HCT116 (cell line): ENCODE measurements at regions not wholly inside any gene's neighbourhood (a gene's known extent, or its start where the extent isn't known, plus 50 kb on each side); places are given as distances from the start of the nearest gene placed in this dataset.

ENCODE experiments used
- ATAC-seq: fragments of 200-7000 bp; cut with Tn5 transposase; 2 replicates; pipeline ENCODE4 v1.9.1; 2020; ENCODE audit warnings: mild to moderate bottlenecking, moderate library complexity
- BruUV-seq: library from RNA; stranded (reverse); fragments of 400-500 nt; replicated peaks from 2 replicates; lab custom pipeline; 2021; lab: Mats Ljungman, UMichigan
- CTCF ChIA-PET: fragments of 300-600 bp; sonication (Branson Sonifier 250); formaldehyde crosslinking; loops from one replicate; lab custom pipeline; 2021; ENCODE audit warnings: antibody characterized with exemption; lab: Charles Lee
- POLR2A ChIA-PET: fragments of 300-600, 350-600 bp; sonication (Branson Sonifier 250); formaldehyde crosslinking; loops from one replicate; lab custom pipeline; 2021; ENCODE audit warnings: antibody characterized with exemption; lab: Charles Lee
- RAD21 ChIA-PET, 2 experiments: fragments of 300-600 bp; sonication (Branson Sonifier 250); formaldehyde crosslinking; loops; one replicate each; lab custom pipeline; 2023; ENCODE audit warnings: low total read pairs in 2 of 2; ENCODE audit not compliant: uncharacterized antibody in 2 of 2, unreplicated experiment in 2 of 2, low non-redundant PET in 1 of 2; lab: Charles Lee
- DNase-seq: peaks from one replicate; pipeline ENCODE4 v3.0.0-alpha.2; 2010; ENCODE audit warnings: low read depth, low spot score
- H2AFZ ChIP-seq: fragments of 200-600 bp; shearing (Covaris generic), sonication (generic); 2 replicates; pipeline ENCODE4 v1.6.1; 2017; ENCODE audit warnings: low read depth, mixed run types, mixed read lengths, antibody characterized with exemption, low read length; ENCODE audit not compliant: poor library complexity, severe bottlenecking
- H3K27ac ChIP-seq: 2 replicates; pipeline ENCODE4 v1.5.1; 2012; ENCODE audit warnings: low read depth, low read length
- H3K27me3 ChIP-seq: fragments of 200-600 bp; sonication (generic); 2 replicates; pipeline ENCODE4 v1.6.1; 2016; ENCODE audit warnings: mixed run types, low read length, mixed read lengths; ENCODE audit not compliant: insufficient read depth
- H3K36me3 ChIP-seq, 2 experiments: fragments of 200-500 bp in 1 of 2; fragments of 200-600 bp in 1 of 2; sonication (Bioruptor generic) in 1 of 2; sonication (generic) in 1 of 2; 2 replicates each; pipeline versions ENCODE4 v1.5.1 to v1.6.1; 2014 to 2016; ENCODE audit warnings: low read length in 2 of 2, inconsistent platforms in 1 of 2, mixed read lengths in 1 of 2, mixed run types in 1 of 2; ENCODE audit not compliant: insufficient read depth in 2 of 2, control insufficient read depth in 1 of 2
- H3K4me1 ChIP-seq, 2 experiments: fragments of 200-600 bp in 1 of 2; sonication (generic) in 1 of 2; 2 replicates each; pipeline versions ENCODE4 v1.5.1 to v1.6.1; 2012 to 2017; ENCODE audit warnings: low read length in 2 of 2, inconsistent platforms in 1 of 2, mild to moderate bottlenecking in 1 of 2, mixed read lengths in 1 of 2, mixed run types in 1 of 2, moderate library complexity in 1 of 2; ENCODE audit not compliant: insufficient read depth in 2 of 2, control insufficient read depth in 1 of 2
- H3K4me2 ChIP-seq: fragments of 200-600 bp; sonication (generic); 2 replicates; pipeline ENCODE4 v1.6.1; 2017; ENCODE audit warnings: mixed run types, low read length, mixed read lengths
- H3K4me3 ChIP-seq, 2 experiments: fragments of 200-600 bp in 1 of 2; sonication (generic) in 1 of 2; replicated peaks in 1 of 2; 2 replicates each; pipeline ENCODE4 v1.5.1; 2011 to 2016; ENCODE audit warnings: low read length in 2 of 2, control low read depth in 1 of 2, low read depth in 1 of 2, mild to moderate bottlenecking in 1 of 2, mixed read lengths in 1 of 2, mixed run types in 1 of 2
- H3K79me2 ChIP-seq: fragments of 200-600 bp; sonication (generic); 2 replicates; pipeline ENCODE4 v1.6.1; 2017; ENCODE audit warnings: mild to moderate bottlenecking, mixed run types, low read length, moderate library complexity, mixed read lengths; ENCODE audit not compliant: insufficient read depth
- H3K9ac ChIP-seq: fragments of 200-600 bp; sonication (generic); 2 replicates; pipeline ENCODE4 v1.6.1; 2016; ENCODE audit warnings: low read length, mixed read lengths
- H3K9me2 ChIP-seq: fragments of 200-600 bp; sonication (generic), shearing (Covaris generic); 2 replicates; pipeline ENCODE4 v1.6.1; 2017; ENCODE audit warnings: mixed run types, mild to moderate bottlenecking, moderate library complexity; ENCODE audit not compliant: insufficient read depth
- H3K9me3 ChIP-seq, 2 experiments: fragments of 200-500 bp in 1 of 2; fragments of 200-600 bp in 1 of 2; sonication (Bioruptor generic) in 1 of 2; sonication (generic) in 1 of 2; 2 replicates each; pipeline ENCODE4 v1.6.1; 2014 to 2017; ENCODE audit warnings: low read length in 2 of 2, mixed read lengths in 2 of 2, inconsistent platforms in 1 of 2, low read depth in 1 of 2, mild to moderate bottlenecking in 1 of 2, mixed run types in 1 of 2, moderate library complexity in 1 of 2; ENCODE audit not compliant: control insufficient read depth in 1 of 2, insufficient read depth in 1 of 2
- H4K20me1 ChIP-seq: fragments of 200-600 bp; sonication (generic), shearing (Covaris generic); 2 replicates; pipeline ENCODE4 v1.6.1; 2017; ENCODE audit warnings: mixed run types, mild to moderate bottlenecking, moderate library complexity; ENCODE audit not compliant: insufficient read depth
- CEBPB ChIP-seq: IDR thresholded peaks from 2 replicates; pipeline ENCODE4 v1.6.1; 2012; ENCODE audit warnings: low read depth
- EGR1 ChIP-seq: IDR thresholded peaks from 2 replicates; pipeline ENCODE4 v1.6.1; 2012; ENCODE audit warnings: low read depth
- ELF1 ChIP-seq: IDR thresholded peaks from 2 replicates; pipeline ENCODE4 v1.6.1; 2012; ENCODE audit warnings: low read depth, borderline replicate concordance
- EZH2phosphoT487 ChIP-seq: fragments of 200-600 bp; IDR thresholded peaks from 2 replicates; pipeline ENCODE4 v1.6.1; 2018; ENCODE audit warnings: antibody characterized with exemption, borderline replicate concordance
- FOSL1 ChIP-seq: IDR thresholded peaks from 2 replicates; pipeline ENCODE4 v1.6.1; 2012; ENCODE audit warnings: low read depth
- POLR2A ChIP-seq: IDR thresholded peaks from 2 replicates; pipeline ENCODE4 v1.7.0; 2011; ENCODE audit warnings: borderline replicate concordance; ENCODE audit not compliant: insufficient read depth, insufficient read length; ENCODE audit errors: extremely low read depth
- RAD21 ChIP-seq: IDR thresholded peaks from 2 replicates; pipeline ENCODE4 v1.6.1; 2012; ENCODE audit warnings: low read depth, mild to moderate bottlenecking
- TCF7L2 ChIP-seq: IDR thresholded peaks from 2 replicates; pipeline ENCODE4 v1.7.0; 2011; ENCODE audit warnings: borderline replicate concordance, inconsistent platforms; ENCODE audit not compliant: insufficient read depth, insufficient read length; ENCODE audit errors: extremely low read depth
- YY1 ChIP-seq: IDR thresholded peaks from 2 replicates; pipeline ENCODE4 v1.6.1; 2011; ENCODE audit warnings: low read length, low read depth, moderate library complexity, mild to moderate bottlenecking; ENCODE audit not compliant: insufficient replicate concordance; ENCODE audit errors: extremely low read depth
- ZFX ChIP-seq: fragments of 450-650 bp; IDR thresholded peaks from 2 replicates; pipeline ENCODE4 v1.6.1; 2017
- ZNF274 ChIP-seq: fragments of 200-500 bp; sonication (Bioruptor generic); IDR thresholded peaks from 2 replicates; pipeline ENCODE4 v1.6.1; 2014; ENCODE audit warnings: mild to moderate bottlenecking, low read depth, low read length, inconsistent platforms
- intact Hi-C: fragments of 100-400 bp; cut with micrococcal nuclease; formaldehyde crosslinking; loops from 2 replicates; pipeline ENCODE4 v1.10.0; 2022
- TF ChIP-seq, protein P1 (sequence below): IDR thresholded peaks from 2 replicates; pipeline ENCODE4 v1.6.1; 2011; ENCODE audit warnings: mild to moderate bottlenecking, low read length, moderate library complexity; ENCODE audit not compliant: insufficient replicate concordance; ENCODE audit errors: extremely low read depth
- TF ChIP-seq, protein P2 (sequence below): IDR thresholded peaks from 2 replicates; pipeline ENCODE4 v1.6.1; 2012
- TF ChIP-seq, protein P3 (sequence below): IDR thresholded peaks from 2 replicates; pipeline ENCODE4 v1.6.1; 2012; ENCODE audit warnings: low read depth

DNA sequence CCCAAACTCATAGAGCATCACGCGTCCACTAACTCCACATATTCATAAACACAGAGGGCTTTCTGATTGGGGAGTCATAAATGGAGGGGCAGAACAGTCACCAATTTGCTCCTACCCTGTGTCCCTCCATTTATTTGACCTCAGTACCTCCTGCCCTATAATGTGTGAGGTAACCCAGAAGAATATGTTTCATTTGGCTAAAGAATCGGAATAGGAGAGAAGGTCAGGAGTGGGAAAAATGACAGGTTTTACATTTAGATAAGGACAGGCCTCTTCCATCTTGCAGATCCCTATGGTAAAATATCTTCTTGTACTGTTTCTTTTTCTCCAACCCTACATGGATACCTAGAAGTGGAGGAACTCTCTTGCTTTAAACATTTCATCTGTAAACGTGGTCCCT lies 578.0 kb downstream of the TUSC7 start:
- H2AFZ ChIP-seq: no peak overlapping the region
- no peak overlapping the region for H3K4me3 ChIP-seq
- no peak overlapping the region for H3K4me2 ChIP-seq
- no peak for DNase-seq
- no peak overlapping the region for H3K27ac ChIP-seq
- RAD21 ChIA-PET: no interaction called here
- POLR2A ChIA-PET: no interaction called here
- intact Hi-C loops: no loop called here
- no peaks in the 10 kb centered on the region for H3K79me2 ChIP-seq
- H3K9me2 ChIP-seq: no peaks in the 10 kb centered on the region
- no TSS peak for BruUV-seq
- H3K9ac ChIP-seq: no peak overlapping the region
- peaks cover 3% of the 10 kb centered on the region; the same call in 1 of the 2 replicates for H3K27me3 ChIP-seq
- ATAC-seq: no peak
- no peaks in the 10 kb centered on the region for H3K4me1 ChIP-seq
- H3K36me3 ChIP-seq: no peaks in the 10 kb centered on the region
- CTCF ChIA-PET: no interaction called here
- H4K20me1 ChIP-seq: no peaks in the 10 kb centered on the region
- no peaks in the 10 kb centered on the region; a peak in 1 of 4 replicates for H3K9me3 ChIP-seq
- no peak for TF ChIP-seq CEBPB
- TF ChIP-seq, protein P1, sequence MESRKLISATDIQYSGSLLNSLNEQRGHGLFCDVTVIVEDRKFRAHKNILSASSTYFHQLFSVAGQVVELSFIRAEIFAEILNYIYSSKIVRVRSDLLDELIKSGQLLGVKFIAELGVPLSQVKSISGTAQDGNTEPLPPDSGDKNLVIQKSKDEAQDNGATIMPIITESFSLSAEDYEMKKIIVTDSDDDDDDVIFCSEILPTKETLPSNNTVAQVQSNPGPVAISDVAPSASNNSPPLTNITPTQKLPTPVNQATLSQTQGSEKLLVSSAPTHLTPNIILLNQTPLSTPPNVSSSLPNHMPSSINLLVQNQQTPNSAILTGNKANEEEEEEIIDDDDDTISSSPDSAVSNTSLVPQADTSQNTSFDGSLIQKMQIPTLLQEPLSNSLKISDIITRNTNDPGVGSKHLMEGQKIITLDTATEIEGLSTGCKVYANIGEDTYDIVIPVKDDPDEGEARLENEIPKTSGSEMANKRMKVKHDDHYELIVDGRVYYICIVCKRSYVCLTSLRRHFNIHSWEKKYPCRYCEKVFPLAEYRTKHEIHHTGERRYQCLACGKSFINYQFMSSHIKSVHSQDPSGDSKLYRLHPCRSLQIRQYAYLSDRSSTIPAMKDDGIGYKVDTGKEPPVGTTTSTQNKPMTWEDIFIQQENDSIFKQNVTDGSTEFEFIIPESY: no peak
- no peak for TF ChIP-seq POLR2A
- no peak for TF ChIP-seq TCF7L2
- TF ChIP-seq EZH2phosphoT487: no peak

DNA sequence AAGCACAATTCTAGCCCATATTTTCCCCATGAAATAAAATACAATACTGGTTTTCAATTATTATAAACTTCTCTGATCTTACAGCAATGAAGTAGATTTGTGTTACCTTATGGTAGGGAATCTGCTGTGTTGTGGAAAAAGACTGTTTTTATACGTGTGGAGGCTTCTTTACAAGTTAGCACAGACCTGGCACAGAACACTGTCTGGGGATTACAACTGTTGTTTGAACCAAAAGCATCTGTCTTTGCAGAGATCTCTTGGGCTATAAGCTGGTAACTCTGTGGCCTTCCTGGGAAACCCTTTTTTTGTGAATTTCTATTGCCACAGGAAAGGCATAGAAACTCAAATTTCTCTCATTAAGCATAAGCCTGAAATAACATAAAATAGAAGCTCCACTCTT lies 581.9 kb downstream of the TUSC7 start:
- Histone ChIP-seq H3K36me3 (no peaks in the 10 kb centered on the region), H3K9me2 (no peaks in the 10 kb centered on the region), H3K79me2 (no peaks in the 10 kb centered on the region), H3K27me3 (peaks cover 3% of the 10 kb centered on the region; the same call in 1 of the 2 replicates), H4K20me1 (no peaks in the 10 kb centered on the region), H3K9ac (no peak overlapping the region), H3K4me3 (no peak overlapping the region), H3K9me3 (no peaks in the 10 kb centered on the region; a peak in 1 of 4 replicates), H2AFZ (no peak overlapping the region), H3K27ac (no peak overlapping the region), H3K4me2 (no peak overlapping the region), H3K4me1 (no peaks in the 10 kb centered on the region)
- RAD21 ChIA-PET: no interaction called here
- CTCF ChIA-PET: no interaction called here
- DNase-seq (no peak), ATAC-seq (no peak)
- no TSS peak for BruUV-seq
- POLR2A ChIA-PET: no interaction called here
- intact Hi-C loops: no loop called here
- TF ChIP-seq RAD21 (no peak), POLR2A (no peak), TCF7L2 (no peak), ZFX (no peak), ELF1 (no peak), EGR1 (no peak), ZNF274 (no peak), YY1 (no peak), FOSL1 (no peak)
- TF ChIP-seq, protein P2, sequence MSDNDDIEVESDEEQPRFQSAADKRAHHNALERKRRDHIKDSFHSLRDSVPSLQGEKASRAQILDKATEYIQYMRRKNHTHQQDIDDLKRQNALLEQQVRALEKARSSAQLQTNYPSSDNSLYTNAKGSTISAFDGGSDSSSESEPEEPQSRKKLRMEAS: no peak
- TF ChIP-seq, protein P3, sequence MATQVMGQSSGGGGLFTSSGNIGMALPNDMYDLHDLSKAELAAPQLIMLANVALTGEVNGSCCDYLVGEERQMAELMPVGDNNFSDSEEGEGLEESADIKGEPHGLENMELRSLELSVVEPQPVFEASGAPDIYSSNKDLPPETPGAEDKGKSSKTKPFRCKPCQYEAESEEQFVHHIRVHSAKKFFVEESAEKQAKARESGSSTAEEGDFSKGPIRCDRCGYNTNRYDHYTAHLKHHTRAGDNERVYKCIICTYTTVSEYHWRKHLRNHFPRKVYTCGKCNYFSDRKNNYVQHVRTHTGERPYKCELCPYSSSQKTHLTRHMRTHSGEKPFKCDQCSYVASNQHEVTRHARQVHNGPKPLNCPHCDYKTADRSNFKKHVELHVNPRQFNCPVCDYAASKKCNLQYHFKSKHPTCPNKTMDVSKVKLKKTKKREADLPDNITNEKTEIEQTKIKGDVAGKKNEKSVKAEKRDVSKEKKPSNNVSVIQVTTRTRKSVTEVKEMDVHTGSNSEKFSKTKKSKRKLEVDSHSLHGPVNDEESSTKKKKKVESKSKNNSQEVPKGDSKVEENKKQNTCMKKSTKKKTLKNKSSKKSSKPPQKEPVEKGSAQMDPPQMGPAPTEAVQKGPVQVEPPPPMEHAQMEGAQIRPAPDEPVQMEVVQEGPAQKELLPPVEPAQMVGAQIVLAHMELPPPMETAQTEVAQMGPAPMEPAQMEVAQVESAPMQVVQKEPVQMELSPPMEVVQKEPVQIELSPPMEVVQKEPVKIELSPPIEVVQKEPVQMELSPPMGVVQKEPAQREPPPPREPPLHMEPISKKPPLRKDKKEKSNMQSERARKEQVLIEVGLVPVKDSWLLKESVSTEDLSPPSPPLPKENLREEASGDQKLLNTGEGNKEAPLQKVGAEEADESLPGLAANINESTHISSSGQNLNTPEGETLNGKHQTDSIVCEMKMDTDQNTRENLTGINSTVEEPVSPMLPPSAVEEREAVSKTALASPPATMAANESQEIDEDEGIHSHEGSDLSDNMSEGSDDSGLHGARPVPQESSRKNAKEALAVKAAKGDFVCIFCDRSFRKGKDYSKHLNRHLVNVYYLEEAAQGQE: no peak
